WTC11 (cell line): ENCODE measurements at regions not wholly inside any gene's neighbourhood (a gene's known extent, or its start where the extent isn't known, plus 50 kb on each side); places are given as distances from the start of the nearest gene placed in this dataset.

Source experiments
- ATF1 ChIP-seq: sonication (generic); formaldehyde crosslinking; IDR thresholded peaks from 2 replicates; pipeline ENCODE4 v1.8.1; 2023; ENCODE audit warnings: mild to moderate bottlenecking, moderate library complexity, missing genetic modification reagents
- ATF2 ChIP-seq: sonication (generic); formaldehyde crosslinking; IDR thresholded peaks from 2 replicates; pipeline ENCODE4 v1.8.1; 2022; ENCODE audit warnings: low read depth, missing genetic modification reagents, borderline replicate concordance
- CBFB ChIP-seq: sonication (generic); formaldehyde crosslinking; IDR thresholded peaks from 2 replicates; pipeline ENCODE4 v1.8.1; 2022; ENCODE audit warnings: mild to moderate bottlenecking, low read depth, missing genetic modification reagents
- ESRRA ChIP-seq: sonication (generic); formaldehyde crosslinking; IDR thresholded peaks from 2 replicates; pipeline ENCODE4 v1.8.1; 2022; ENCODE audit warnings: mild to moderate bottlenecking, missing genetic modification reagents, borderline replicate concordance
- MAX ChIP-seq: sonication (generic); formaldehyde crosslinking; IDR thresholded peaks from 2 replicates; pipeline ENCODE4 v1.8.0; 2022; ENCODE audit warnings: mild to moderate bottlenecking, missing genetic modification reagents
- NR1H2 ChIP-seq: sonication (generic); formaldehyde crosslinking; IDR thresholded peaks from 2 replicates; pipeline ENCODE4 v1.9.0; 2021; ENCODE audit warnings: mild to moderate bottlenecking, moderate library complexity, missing genetic modification reagents
- ZMAT4 ChIP-seq: fragments of 250-450 bp; sonication (Bioruptor Pico); IDR thresholded peaks from 2 replicates; pipeline ENCODE4 v1.9.0; 2021; ENCODE audit warnings: mild to moderate bottlenecking
- ZNF263 ChIP-seq: sonication (generic); formaldehyde crosslinking; IDR thresholded peaks from 2 replicates; pipeline ENCODE4 v1.8.1; 2022; ENCODE audit warnings: low read depth, mild to moderate bottlenecking, moderate library complexity, missing genetic modification reagents
- ZNF416 ChIP-seq: fragments of 250-450 bp; sonication (Bioruptor Pico); IDR thresholded peaks from 2 replicates; pipeline ENCODE4 v1.9.0; 2021; ENCODE audit warnings: mild to moderate bottlenecking, inconsistent platforms
- TF ChIP-seq, protein P1 (sequence below): fragments of 200-600 bp; IDR thresholded peaks from 2 replicates; pipeline ENCODE4 v1.8.0; 2022; ENCODE audit warnings: antibody characterized with exemption
- TF ChIP-seq, protein P2 (sequence below): sonication (generic); formaldehyde crosslinking; IDR thresholded peaks from 2 replicates; pipeline ENCODE4 v1.8.0; 2023; ENCODE audit warnings: missing genetic modification reagents
- TF ChIP-seq, protein P3 (sequence below): sonication (generic); formaldehyde crosslinking; IDR thresholded peaks from 2 replicates; pipeline ENCODE4 v1.8.0; 2022; ENCODE audit warnings: mild to moderate bottlenecking, missing genetic modification reagents
- TF ChIP-seq, protein P4 (sequence below): sonication (generic); formaldehyde crosslinking; IDR thresholded peaks from 2 replicates; pipeline ENCODE4 v1.8.1; 2023; ENCODE audit warnings: mild to moderate bottlenecking, moderate library complexity, missing genetic modification reagents
- TF ChIP-seq, protein P5 (sequence below): sonication (generic); formaldehyde crosslinking; IDR thresholded peaks from 2 replicates; pipeline ENCODE4 v1.8.1; 2023; ENCODE audit warnings: mild to moderate bottlenecking, missing genetic modification reagents

- TF ChIP-seq NR1H2 (CRISPR knock-in tag) (no peak), ZMAT4 (CRISPR knock-in tag) (no peak), CBFB (CRISPR knock-in tag) (no peak), ATF2 (CRISPR knock-in tag) (no peak), ESRRA (no peak), MAX (CRISPR knock-in tag) (no peak), ZNF263 (no peak), ZNF416 (CRISPR knock-in tag) (no peak), ATF1 (CRISPR knock-in tag) (no peak)
- TF ChIP-seq, protein P1, sequence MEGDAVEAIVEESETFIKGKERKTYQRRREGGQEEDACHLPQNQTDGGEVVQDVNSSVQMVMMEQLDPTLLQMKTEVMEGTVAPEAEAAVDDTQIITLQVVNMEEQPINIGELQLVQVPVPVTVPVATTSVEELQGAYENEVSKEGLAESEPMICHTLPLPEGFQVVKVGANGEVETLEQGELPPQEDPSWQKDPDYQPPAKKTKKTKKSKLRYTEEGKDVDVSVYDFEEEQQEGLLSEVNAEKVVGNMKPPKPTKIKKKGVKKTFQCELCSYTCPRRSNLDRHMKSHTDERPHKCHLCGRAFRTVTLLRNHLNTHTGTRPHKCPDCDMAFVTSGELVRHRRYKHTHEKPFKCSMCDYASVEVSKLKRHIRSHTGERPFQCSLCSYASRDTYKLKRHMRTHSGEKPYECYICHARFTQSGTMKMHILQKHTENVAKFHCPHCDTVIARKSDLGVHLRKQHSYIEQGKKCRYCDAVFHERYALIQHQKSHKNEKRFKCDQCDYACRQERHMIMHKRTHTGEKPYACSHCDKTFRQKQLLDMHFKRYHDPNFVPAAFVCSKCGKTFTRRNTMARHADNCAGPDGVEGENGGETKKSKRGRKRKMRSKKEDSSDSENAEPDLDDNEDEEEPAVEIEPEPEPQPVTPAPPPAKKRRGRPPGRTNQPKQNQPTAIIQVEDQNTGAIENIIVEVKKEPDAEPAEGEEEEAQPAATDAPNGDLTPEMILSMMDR: no peak
- TF ChIP-seq, protein P2, sequence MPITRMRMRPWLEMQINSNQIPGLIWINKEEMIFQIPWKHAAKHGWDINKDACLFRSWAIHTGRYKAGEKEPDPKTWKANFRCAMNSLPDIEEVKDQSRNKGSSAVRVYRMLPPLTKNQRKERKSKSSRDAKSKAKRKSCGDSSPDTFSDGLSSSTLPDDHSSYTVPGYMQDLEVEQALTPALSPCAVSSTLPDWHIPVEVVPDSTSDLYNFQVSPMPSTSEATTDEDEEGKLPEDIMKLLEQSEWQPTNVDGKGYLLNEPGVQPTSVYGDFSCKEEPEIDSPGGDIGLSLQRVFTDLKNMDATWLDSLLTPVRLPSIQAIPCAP (CRISPR knock-in tag): no peak
- TF ChIP-seq, protein P3, sequence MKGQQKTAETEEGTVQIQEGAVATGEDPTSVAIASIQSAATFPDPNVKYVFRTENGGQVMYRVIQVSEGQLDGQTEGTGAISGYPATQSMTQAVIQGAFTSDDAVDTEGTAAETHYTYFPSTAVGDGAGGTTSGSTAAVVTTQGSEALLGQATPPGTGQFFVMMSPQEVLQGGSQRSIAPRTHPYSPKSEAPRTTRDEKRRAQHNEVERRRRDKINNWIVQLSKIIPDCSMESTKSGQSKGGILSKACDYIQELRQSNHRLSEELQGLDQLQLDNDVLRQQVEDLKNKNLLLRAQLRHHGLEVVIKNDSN (CRISPR knock-in tag): no peak
- TF ChIP-seq, protein P4, sequence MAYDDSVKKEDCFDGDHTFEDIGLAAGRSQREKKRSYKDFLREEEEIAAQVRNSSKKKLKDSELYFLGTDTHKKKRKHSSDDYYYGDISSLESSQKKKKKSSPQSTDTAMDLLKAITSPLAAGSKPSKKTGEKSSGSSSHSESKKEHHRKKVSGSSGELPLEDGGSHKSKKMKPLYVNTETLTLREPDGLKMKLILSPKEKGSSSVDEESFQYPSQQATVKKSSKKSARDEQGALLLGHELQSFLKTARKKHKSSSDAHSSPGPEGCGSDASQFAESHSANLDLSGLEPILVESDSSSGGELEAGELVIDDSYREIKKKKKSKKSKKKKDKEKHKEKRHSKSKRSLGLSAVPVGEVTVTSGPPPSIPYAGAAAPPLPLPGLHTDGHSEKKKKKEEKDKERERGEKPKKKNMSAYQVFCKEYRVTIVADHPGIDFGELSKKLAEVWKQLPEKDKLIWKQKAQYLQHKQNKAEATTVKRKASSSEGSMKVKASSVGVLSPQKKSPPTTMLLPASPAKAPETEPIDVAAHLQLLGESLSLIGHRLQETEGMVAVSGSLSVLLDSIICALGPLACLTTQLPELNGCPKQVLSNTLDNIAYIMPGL (CRISPR knock-in tag): no peak
- TF ChIP-seq, protein P5, sequence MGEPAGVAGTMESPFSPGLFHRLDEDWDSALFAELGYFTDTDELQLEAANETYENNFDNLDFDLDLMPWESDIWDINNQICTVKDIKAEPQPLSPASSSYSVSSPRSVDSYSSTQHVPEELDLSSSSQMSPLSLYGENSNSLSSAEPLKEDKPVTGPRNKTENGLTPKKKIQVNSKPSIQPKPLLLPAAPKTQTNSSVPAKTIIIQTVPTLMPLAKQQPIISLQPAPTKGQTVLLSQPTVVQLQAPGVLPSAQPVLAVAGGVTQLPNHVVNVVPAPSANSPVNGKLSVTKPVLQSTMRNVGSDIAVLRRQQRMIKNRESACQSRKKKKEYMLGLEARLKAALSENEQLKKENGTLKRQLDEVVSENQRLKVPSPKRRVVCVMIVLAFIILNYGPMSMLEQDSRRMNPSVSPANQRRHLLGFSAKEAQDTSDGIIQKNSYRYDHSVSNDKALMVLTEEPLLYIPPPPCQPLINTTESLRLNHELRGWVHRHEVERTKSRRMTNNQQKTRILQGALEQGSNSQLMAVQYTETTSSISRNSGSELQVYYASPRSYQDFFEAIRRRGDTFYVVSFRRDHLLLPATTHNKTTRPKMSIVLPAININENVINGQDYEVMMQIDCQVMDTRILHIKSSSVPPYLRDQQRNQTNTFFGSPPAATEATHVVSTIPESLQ (CRISPR knock-in tag): no peak
Observed at GRCh38 chr2:49719241-49719640, 564.9 kb upstream of the FSHR start.
